WERI-Rb-1 (cell line): ENCODE measurements at regions not wholly inside any gene's neighbourhood (a gene's known extent, or its start where the extent isn't known, plus 50 kb on each side); places are given as distances from the start of the nearest gene placed in this dataset.
A peak's percentile ranks its signal among the peaks of the same experiment; 100 is the strongest.

Source experiments
- DNase-seq: peaks from one replicate; pipeline ENCODE4 v3.0.0-alpha.2; 2020
- H3K27ac ChIP-seq: fragments of 250-450 bp; sonication (Bioruptor Pico); 2 replicates; pipeline ENCODE4 v1.5.1; 2020; ENCODE audit warnings: mild to moderate bottlenecking, moderate library complexity
- H3K27me3 ChIP-seq: fragments of 250-450 bp; sonication (Bioruptor Pico); 2 replicates; pipeline ENCODE4 v1.5.1; 2021; ENCODE audit warnings: mild to moderate bottlenecking, low read depth, moderate library complexity; ENCODE audit not compliant: insufficient read depth, severe bottlenecking
- H3K36me3 ChIP-seq: fragments of 250-450 bp; sonication (Bioruptor Pico); 2 replicates; pipeline ENCODE4 v1.5.1; 2020; ENCODE audit warnings: mild to moderate bottlenecking, moderate library complexity
- H3K4me3 ChIP-seq: 2 replicates; pipeline ENCODE4 v1.5.1; 2011; ENCODE audit warnings: low read depth, mild to moderate bottlenecking, control low read depth, low read length
- H3K9me3 ChIP-seq: fragments of 250-450 bp; sonication (Bioruptor Pico); 2 replicates; pipeline ENCODE4 v1.5.1; 2021; ENCODE audit warnings: mild to moderate bottlenecking, moderate library complexity; ENCODE audit not compliant: severe bottlenecking
- CTCF ChIP-seq: IDR thresholded peaks from 2 replicates; pipeline ENCODE4 v1.5.1; 2011; ENCODE audit warnings: low read depth, mild to moderate bottlenecking, control low read depth, inconsistent platforms, low read length

DNA sequence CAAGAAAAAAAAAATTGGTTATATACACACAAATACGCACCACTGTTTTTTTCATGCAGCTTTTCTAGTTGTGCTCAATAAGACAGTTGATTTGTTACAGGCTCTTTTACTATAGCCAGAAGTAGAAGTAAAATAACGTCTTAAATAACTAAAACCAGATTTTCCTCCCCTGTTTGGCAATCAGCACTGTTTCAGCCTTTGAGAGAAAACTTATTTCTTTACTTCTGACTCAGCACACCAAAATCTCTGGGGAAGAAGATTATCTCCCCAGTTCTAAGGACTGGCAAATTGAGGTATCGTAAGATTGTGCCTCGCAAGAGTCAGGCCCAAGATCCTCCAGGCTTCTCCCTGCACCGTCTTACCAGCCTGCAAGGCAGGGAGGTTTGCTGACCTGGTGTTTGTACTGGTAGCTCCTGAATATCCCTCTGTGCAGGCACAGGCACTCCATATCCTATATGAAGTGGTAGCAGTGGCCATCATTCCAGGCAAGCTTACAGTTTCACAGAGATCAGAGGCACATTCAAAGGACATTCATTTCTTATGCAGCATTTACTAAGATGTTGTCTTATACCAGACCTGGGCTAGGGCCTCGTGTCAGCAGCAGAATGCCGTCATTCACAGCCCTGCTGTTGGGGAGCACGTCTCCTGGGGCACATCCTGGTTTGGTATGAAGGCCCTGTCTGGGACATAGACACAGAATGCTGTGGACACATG lies 268.2 kb downstream of the ZNF536 start:
- Histone ChIP-seq H3K27ac (no peak overlapping the region), H3K9me3 (peaks cover 10% of the 10 kb centered on the region), H3K4me3 (no peak overlapping the region), H3K27me3 (no peaks in the 10 kb centered on the region), H3K36me3 (no peaks in the 10 kb centered on the region)
- no peak for TF ChIP-seq CTCF
- no peak for DNase-seq

DNA sequence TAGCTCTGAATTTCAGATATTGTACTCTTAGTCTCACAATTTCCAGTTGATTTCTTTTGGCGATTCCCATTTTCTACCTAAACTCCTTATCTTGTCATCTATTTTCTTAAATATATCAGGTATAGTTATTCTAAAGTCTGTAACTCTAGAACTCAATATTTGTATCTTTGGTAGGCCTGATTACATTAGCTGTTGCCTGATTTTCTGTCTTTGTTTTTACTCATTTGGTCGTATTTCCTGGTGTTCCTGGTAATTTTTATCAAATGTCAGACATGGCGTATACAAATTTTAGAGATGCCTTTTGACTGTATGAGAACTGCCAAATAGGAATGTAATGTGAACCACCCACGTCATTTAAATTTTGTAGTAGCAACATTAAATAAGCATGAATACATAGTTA lies 266.7 kb downstream of the ZNF536 start:
- no peak overlapping the region for H3K27ac ChIP-seq
- no peak overlapping the region for H3K4me3 ChIP-seq
- no peaks in the 10 kb centered on the region for H3K36me3 ChIP-seq
- no peak for DNase-seq
- no peak for TF ChIP-seq CTCF
- peaks cover 10% of the 10 kb centered on the region for H3K9me3 ChIP-seq
- H3K27me3 ChIP-seq: no peaks in the 10 kb centered on the region

DNA sequence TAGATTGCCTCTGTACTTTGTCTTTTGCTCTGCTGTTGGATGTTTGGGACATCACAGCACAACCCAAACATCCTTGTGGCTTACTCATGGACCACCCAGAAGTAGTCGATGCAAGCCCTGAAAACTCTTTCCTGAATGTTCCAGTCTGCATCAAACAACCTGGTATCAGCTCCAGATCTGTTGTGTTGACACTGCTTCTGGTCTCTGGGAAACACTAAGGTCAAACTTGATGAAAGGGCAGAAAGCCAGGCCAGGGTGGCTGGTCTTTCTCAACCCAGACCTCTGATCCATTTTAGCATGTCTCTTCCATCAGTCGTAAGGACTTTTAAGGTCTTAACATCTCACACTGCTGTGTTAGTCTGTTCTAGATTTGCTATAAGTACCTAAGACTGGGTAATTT lies 265.7 kb downstream of the ZNF536 start:
- no peak for DNase-seq
- Histone ChIP-seq H3K4me3 (no peak overlapping the region), H3K9me3 (peaks cover 10% of the 10 kb centered on the region), H3K27ac (no peak overlapping the region), H3K27me3 (no peaks in the 10 kb centered on the region), H3K36me3 (no peaks in the 10 kb centered on the region)
- no peak for TF ChIP-seq CTCF

GRCh38 chr19:30634996-30635975 lies 263.1 kb downstream of the ZNF536 start:
- Histone ChIP-seq H3K27me3 (no peaks in the 10 kb centered on the region), H3K4me3 (no peak overlapping the region), H3K36me3 (no peaks in the 10 kb centered on the region), H3K9me3 (peaks cover 10% of the 10 kb centered on the region), H3K27ac (no peak overlapping the region)
- no peak for TF ChIP-seq CTCF
- DNase-seq: no peak

- no peaks in the 10 kb centered on the region for H3K27me3 ChIP-seq
- DNase-seq: no peak
- no peaks in the 10 kb centered on the region for H3K36me3 ChIP-seq
- no peak overlapping the region for H3K4me3 ChIP-seq
- peaks cover 7% of the 10 kb centered on the region for H3K9me3 ChIP-seq
- TF ChIP-seq CTCF: no peak
- peak overlapping the region; percentile 17; the same call in 1 of the 2 replicates for H3K27ac ChIP-seq
These were observed 262.1 kb downstream of the ZNF536 start for GRCh38 chr19:30634131-30634830.
